GM12878 (cell line): ENCODE measurements at regions not wholly inside any gene's neighbourhood (a gene's known extent, or its start where the extent isn't known, plus 50 kb on each side); places are given as distances from the start of the nearest gene placed in this dataset.

ENCODE experiments used
- CTCF ChIP-seq, 3 experiments: IDR thresholded peaks in 2 of 3; conservative IDR thresholded peaks in 1 of 3; 2 replicates each; pipeline ENCODE4 v1.5.1; 2011; ENCODE audit warnings: low read depth in 3 of 3, low read length in 3 of 3, mild to moderate bottlenecking in 3 of 3, control low read depth in 2 of 3, moderate library complexity in 2 of 3, inconsistent platforms in 1 of 3, mixed read lengths in 1 of 3; ENCODE audit not compliant: control insufficient read depth in 2 of 3, insufficient read depth in 1 of 3; ENCODE audit errors: extremely low read depth in 1 of 3
- HDAC2 ChIP-seq: fragments of 200-600 bp; sonication (generic); IDR thresholded peaks from 2 replicates; pipeline ENCODE4 v1.6.1; 2017
- MEF2A ChIP-seq: IDR thresholded peaks from 2 replicates; pipeline ENCODE4 v1.6.1; 2011; ENCODE audit warnings: low read depth, mild to moderate bottlenecking, low read length, moderate library complexity; ENCODE audit not compliant: insufficient read depth
- SP1 ChIP-seq: IDR thresholded peaks from one replicate; pipeline ENCODE4 v1.6.1; 2011; ENCODE audit warnings: low read depth, low read length

- TF ChIP-seq CTCF (IDR thresholded peaks at IDR 0.05 in 2 of 3, conservative IDR thresholded peaks at IDR 0.05 in 1 of 3; ENCODE audit: control insufficient read depth in 2 of 3, extremely low read depth in 1 of 3, insufficient read depth in 1 of 3, low read depth in 3 of 3, low read length in 3 of 3) (no peak), SP1 (no peak), HDAC2 (no peak), MEF2A (no peak)
Observed at GRCh38 chr10:93198401-93199131, 124.9 kb downstream of the CYP26A1 start.
